Activated naive CD8-positive, alpha-beta T cell treated with anti-CD3 and anti-CD28 coated beads, Interleukin-2, amount 50 U/mL, for 24 hours (primary cell): ENCODE measurements at regions not wholly inside any gene's neighbourhood (a gene's known extent, or its start where the extent isn't known, plus 50 kb on each side); places are given as distances from the start of the nearest gene placed in this dataset.

Source experiments
- ATAC-seq: fragments of 150-1000 bp; cut with Tn5 transposase; one replicate; pipeline ENCODE4 v1.10.0; 2021
- DNase-seq: peaks from one replicate; pipeline ENCODE4 v3.0.0; 2021
- H3K27ac Mint-ChIP-seq: one replicate; pipeline ENCODE4 v1.8.0; 2021; ENCODE audit warnings: mild to moderate bottlenecking, mixed read lengths
- H3K27me3 Mint-ChIP-seq: one replicate; pipeline ENCODE4 v1.8.0; 2021; ENCODE audit warnings: mixed read lengths
- H3K36me3 Mint-ChIP-seq: one replicate; pipeline ENCODE4 v1.8.0; 2021; ENCODE audit warnings: low read depth, mixed read lengths
- H3K4me1 Mint-ChIP-seq: one replicate; pipeline ENCODE4 v1.8.0; 2021; ENCODE audit warnings: mixed read lengths
- H3K4me3 Mint-ChIP-seq: one replicate; pipeline ENCODE4 v1.8.0; 2021; ENCODE audit warnings: mild to moderate bottlenecking, moderate library complexity, mixed read lengths
- H3K9me3 Mint-ChIP-seq: one replicate; pipeline ENCODE4 v1.8.0; 2021; ENCODE audit warnings: mixed read lengths

DNA sequence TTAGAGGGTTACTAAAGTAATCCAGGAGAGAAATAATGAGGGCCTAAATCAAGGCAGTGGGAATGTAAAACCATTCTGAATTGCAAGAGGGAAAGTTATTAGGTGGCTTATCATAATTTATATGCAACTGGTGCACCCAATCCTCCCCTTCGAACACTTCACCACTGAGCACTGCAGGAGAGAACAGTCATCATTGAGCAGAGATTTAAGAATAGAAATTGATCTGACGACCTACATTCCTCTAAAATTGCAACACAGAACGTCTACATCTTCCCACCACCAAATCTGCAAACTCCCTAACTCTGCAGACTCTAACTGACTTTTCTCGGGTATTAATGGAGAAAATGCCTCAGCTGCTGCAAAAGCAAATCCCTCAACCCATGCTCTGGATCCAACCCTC lies 138.5 kb upstream of the CDH20 start:
- ATAC-seq = no peak
- H3K4me1 Mint-ChIP-seq = no peaks in the 10 kb centered on the region
- H3K36me3 Mint-ChIP-seq = no peaks in the 10 kb centered on the region
- H3K4me3 Mint-ChIP-seq = no peak overlapping the region
- no peak for DNase-seq
- H3K9me3 Mint-ChIP-seq = peaks cover 11% of the 10 kb centered on the region
- H3K27me3 Mint-ChIP-seq = no peaks in the 10 kb centered on the region
- no peak overlapping the region for H3K27ac Mint-ChIP-seq

DNA sequence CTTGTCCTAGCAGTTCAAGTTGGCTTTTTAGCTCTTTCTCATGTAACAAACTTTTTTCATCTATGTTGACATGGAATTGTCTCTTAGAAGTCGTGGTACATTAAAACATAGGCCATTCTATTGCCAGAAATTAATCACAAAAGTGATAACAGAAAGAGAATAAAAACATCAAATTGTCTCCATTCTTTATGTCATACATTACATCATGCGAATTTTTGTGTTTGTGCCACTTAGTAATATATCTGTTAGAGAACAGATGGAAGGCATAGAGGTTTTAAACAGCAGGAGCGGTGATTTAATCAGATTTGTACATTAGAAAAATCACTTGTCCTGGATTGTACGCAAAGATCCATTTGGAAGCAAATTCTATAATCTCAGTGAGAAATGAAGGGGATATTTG lies 136.5 kb upstream of the CDH20 start:
- Mint-ChIP-seq H3K27me3 (no peaks in the 10 kb centered on the region), H3K36me3 (no peaks in the 10 kb centered on the region), H3K4me3 (no peak overlapping the region), H3K27ac (no peak overlapping the region), H3K9me3 (peaks cover 11% of the 10 kb centered on the region), H3K4me1 (no peaks in the 10 kb centered on the region)
- DNase-seq (no peak), ATAC-seq (no peak)

DNA sequence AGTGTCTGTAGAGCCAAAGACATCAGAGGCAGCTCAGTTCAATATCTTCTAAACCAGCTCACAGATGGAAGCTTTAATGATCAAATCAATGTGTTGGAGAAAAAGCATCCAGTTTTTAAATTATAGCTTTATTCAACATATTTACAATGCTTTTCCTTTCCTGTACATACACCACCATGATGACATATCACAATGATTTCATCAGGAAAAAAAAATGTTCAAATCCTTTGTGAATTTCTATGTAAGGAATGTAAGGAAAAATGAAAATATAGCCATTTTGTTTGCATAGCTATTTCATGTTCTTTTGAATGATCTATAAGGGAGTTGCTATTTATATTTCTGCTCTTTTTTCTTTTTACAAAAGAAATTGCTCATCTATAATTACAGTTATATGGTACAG lies 134.7 kb upstream of the CDH20 start:
- H3K27ac Mint-ChIP-seq = no peak overlapping the region
- no peaks in the 10 kb centered on the region for H3K27me3 Mint-ChIP-seq
- no peaks in the 10 kb centered on the region for H3K4me1 Mint-ChIP-seq
- no peak for DNase-seq
- no peak for ATAC-seq
- peaks cover 11% of the 10 kb centered on the region for H3K9me3 Mint-ChIP-seq
- no peaks in the 10 kb centered on the region for H3K36me3 Mint-ChIP-seq
- H3K4me3 Mint-ChIP-seq = no peak overlapping the region

DNA sequence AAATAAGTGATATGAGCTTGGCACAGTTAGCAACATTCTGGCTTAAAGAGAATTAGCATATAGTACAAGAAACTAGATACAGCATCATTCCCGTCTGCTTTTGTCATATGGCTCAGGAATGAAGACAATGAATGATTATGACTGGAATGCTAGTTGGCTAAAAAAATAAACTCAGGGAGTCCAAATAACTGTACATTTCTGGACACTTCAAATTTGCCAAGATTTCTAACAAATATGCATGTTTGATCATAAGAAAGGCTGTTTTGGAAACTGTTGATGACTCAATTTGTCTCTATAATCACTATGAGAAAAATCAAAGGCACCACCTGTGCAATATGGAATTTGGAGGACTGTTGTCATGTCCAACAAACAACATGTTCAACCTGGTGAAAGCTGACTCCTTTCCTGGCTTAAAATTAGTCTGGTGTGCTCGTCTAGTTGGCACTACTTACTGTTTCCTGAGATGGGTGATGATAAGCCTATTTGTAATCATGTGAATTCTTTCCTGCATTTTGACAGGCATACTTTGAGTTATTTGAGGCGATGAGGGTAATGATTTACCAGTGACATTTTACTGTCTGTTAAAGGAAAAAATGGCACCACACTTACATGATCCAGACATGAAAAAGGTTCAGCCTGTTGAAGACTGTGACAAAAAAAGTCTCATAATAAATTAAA lies 133.9 kb upstream of the CDH20 start:
- H3K9me3 Mint-ChIP-seq = peaks cover 11% of the 10 kb centered on the region
- H3K36me3 Mint-ChIP-seq = no peaks in the 10 kb centered on the region
- DNase-seq (no peak), ATAC-seq (no peak)
- no peak overlapping the region for H3K4me3 Mint-ChIP-seq
- no peak overlapping the region for H3K27ac Mint-ChIP-seq
- H3K4me1 Mint-ChIP-seq = no peaks in the 10 kb centered on the region
- H3K27me3 Mint-ChIP-seq = no peaks in the 10 kb centered on the region

DNA sequence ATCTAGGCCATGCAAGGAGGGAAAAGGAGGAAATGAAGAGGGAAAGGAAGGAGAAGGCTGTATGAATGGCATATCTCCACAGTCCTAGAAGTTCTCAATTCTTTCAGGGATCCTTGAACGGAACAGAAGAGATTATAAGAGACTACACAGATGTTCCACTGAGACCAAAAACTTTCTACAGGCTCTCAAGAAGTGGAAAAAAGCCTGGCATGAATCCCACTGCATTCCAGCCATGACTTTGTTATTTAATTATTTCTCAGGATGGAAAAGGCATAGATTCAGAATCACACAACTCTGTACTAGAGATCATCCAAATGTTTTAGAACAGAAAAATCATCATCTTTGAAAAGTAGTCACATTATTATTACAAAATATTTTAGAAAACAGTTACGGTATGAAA lies 131.7 kb upstream of the CDH20 start:
- ATAC-seq = no peak
- no peak overlapping the region for H3K4me3 Mint-ChIP-seq

DNA sequence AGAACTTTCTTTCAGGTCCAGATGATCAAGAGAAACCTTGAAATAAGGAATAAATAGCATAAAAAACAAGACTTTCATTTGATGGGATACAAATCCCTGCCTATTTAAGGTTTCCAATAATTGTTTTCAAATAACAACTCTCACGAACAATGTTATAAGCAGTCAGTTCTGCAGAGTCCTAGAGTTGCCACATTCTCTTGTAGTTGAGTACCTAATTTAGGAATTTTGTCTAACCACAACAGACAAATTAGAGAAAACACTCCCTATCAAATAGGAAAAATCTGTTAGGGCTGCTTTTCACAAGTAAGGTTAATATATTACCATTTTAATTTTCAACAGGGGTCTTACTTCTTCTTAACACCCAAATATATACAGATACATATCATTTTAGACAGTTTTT lies 130.1 kb upstream of the CDH20 start:
- no peak overlapping the region for H3K4me3 Mint-ChIP-seq

More for the DNA sequence above, 131.7 kb upstream of the CDH20 start:
- Mint-ChIP-seq H3K27ac (no peak overlapping the region), H3K9me3 (peaks cover 5% of the 10 kb centered on the region), H3K36me3 (no peaks in the 10 kb centered on the region), H3K4me1 (no peaks in the 10 kb centered on the region), H3K27me3 (no peaks in the 10 kb centered on the region)
- DNase-seq = no peak

DNA sequence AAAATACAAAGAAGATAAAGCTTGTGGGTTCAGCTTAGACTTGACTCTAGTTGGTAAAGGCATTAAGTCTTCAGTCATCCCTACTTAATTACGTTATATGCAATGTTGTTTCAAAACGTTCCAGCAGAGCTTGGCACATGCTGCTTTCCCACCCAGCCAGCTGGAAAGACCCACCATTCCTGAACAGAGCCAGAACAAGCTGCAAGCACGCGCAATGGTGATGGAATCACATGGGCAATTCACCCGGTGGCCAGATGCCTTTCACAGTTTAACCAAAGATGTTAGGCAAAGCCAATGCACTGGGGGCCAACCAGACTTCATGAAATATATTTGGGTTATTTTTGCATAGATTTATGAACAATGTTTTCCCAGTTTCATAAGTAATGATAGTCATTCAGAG lies 123.4 kb upstream of the CDH20 start:
- Mint-ChIP-seq H3K27ac (no peak overlapping the region), H3K36me3 (no peaks in the 10 kb centered on the region), H3K27me3 (no peaks in the 10 kb centered on the region), H3K4me1 (no peaks in the 10 kb centered on the region), H3K9me3 (no peaks in the 10 kb centered on the region), H3K4me3 (no peak overlapping the region)
- ATAC-seq = no peak
- no peak for DNase-seq

More for the DNA sequence above, 130.1 kb upstream of the CDH20 start:
- Mint-ChIP-seq H3K27ac (no peak overlapping the region), H3K9me3 (no peaks in the 10 kb centered on the region), H3K27me3 (no peaks in the 10 kb centered on the region), H3K4me1 (no peaks in the 10 kb centered on the region), H3K36me3 (no peaks in the 10 kb centered on the region)
- DNase-seq (no peak), ATAC-seq (no peak)

DNA sequence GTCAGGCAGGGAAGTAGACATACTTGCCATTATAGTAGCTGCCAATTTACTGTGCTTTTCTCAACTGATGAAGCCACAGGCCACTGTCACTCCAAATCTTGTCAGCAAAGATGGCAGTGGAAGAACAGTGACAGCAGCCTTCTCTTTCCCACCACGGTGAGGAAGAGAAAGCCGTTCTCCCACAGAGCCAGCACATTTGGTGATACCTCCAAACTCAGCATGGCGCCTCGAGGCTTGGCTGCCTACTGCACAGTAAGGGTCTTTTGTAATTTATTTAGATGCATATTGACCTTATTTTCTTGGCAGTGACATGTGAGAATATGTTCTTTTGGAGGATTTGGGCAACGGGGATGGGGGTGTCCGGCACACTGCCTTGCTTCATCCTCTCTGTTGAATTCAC lies 117.2 kb upstream of the CDH20 start:
- peaks cover 13% of the 10 kb centered on the region for H3K9me3 Mint-ChIP-seq
- no peaks in the 10 kb centered on the region for H3K27me3 Mint-ChIP-seq
- H3K27ac Mint-ChIP-seq = no peak overlapping the region
- H3K4me1 Mint-ChIP-seq = no peaks in the 10 kb centered on the region
- no peaks in the 10 kb centered on the region for H3K36me3 Mint-ChIP-seq
- H3K4me3 Mint-ChIP-seq = no peak overlapping the region
- no peak for ATAC-seq
- DNase-seq = no peak

DNA sequence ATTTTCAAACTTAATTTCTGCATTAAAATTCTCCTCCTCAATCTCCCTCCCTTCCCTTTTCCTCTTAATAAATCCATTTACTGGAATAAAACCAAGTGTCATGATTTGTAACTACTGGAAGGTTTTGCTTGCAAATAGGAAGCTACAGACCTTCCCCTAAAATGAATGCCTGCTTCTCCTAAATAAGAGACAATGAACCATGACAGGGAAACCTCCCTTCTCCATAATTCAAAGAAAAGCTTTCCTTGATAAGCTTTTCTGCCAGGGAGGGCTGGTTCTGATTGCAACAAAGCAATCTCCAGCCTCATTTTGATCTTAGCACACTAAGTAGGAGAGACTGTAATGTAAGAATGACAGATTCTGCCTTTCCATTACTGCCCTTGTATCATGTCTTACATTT lies 111.0 kb upstream of the CDH20 start:
- Mint-ChIP-seq H3K27ac (no peak overlapping the region), H3K4me3 (no peak overlapping the region), H3K4me1 (no peaks in the 10 kb centered on the region), H3K27me3 (no peaks in the 10 kb centered on the region), H3K9me3 (peaks cover 9% of the 10 kb centered on the region), H3K36me3 (no peaks in the 10 kb centered on the region)
- DNase-seq = no peak
- ATAC-seq = no peak

DNA sequence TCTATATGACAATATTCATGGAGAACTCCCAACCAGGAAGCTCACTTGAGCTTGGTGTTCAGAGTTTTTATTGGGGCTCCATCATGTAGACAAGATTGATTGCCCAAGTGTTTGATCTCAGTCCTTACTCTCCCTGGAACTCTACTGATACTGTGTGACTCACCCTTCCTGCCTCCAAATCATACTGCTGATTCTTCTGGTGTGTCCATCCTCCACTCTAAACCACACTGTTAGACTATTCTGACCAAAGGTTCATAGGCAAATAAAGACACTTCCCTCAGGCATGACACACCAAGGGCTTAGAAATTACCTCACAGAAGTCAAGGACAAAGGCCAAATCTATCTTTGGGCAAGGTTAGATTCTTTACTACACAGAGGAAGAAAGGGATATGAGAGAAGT lies 107.9 kb upstream of the CDH20 start:
- H3K4me3 Mint-ChIP-seq = no peak overlapping the region
- peaks cover 2% of the 10 kb centered on the region for H3K9me3 Mint-ChIP-seq
- no peaks in the 10 kb centered on the region for H3K36me3 Mint-ChIP-seq
- DNase-seq (no peak), ATAC-seq (no peak)
- H3K27ac Mint-ChIP-seq = no peak overlapping the region
- no peaks in the 10 kb centered on the region for H3K4me1 Mint-ChIP-seq
- no peaks in the 10 kb centered on the region for H3K27me3 Mint-ChIP-seq

DNA sequence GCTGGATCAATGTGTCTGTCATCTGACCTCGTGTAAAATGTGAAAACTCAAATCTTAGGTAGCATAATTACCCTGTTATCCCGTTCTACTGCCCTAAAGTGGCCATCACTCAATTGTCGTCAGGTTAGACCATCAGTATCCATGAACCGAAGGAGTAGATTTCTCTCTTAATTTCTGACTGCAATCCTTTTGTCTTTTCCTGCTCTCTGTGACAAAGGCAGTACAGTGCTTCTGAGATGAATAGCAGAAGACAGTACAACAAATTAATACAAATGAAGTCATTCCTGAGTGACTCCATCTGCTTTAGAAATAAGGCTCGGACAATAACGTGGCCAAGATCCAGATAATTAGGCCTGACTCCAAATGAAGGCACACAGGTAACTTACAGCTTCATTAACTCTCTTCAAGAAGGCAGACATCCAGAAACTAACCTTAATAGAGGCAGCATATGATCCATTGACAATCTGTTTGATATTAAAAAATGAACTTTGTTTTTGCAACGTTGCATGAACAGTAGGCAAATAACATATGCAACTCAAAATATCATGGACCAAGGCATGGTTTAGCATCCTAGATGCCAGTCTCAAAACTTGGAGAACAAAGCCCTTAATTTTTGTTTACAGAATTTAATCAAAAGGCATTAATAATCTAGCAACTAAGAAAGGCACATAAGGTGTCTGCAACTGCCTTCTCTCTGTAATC lies 96.7 kb upstream of the CDH20 start:
- no peak for ATAC-seq
- Mint-ChIP-seq H3K36me3 (no peaks in the 10 kb centered on the region), H3K4me1 (no peaks in the 10 kb centered on the region), H3K27me3 (peaks cover 2% of the 10 kb centered on the region), H3K27ac (no peak overlapping the region), H3K4me3 (no peak overlapping the region), H3K9me3 (no peaks in the 10 kb centered on the region)
- no peak for DNase-seq

DNA sequence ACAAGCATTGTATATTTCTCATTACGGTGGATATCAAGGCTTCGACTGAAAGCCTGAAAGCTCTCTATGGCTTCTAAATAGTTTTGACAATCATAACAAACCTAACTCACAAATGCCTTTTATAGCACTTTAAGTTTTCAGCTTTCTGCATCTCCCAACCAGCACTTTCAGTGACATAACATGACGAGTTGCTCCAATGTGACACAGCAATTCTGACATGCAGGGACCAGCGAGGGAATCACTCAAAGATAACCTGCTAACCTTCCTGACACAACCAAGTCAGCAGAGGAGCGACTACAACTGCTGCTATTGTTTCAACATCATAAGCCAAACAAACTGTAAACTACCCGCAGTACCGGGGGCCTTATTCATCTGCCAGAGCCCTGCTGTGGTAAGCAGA lies 95.7 kb upstream of the CDH20 start:
- no peaks in the 10 kb centered on the region for H3K4me1 Mint-ChIP-seq
- H3K36me3 Mint-ChIP-seq = no peaks in the 10 kb centered on the region
- H3K4me3 Mint-ChIP-seq = no peak overlapping the region
- no peaks in the 10 kb centered on the region for H3K9me3 Mint-ChIP-seq
- ATAC-seq (no peak), DNase-seq (no peak)
- peaks cover 2% of the 10 kb centered on the region for H3K27me3 Mint-ChIP-seq
- H3K27ac Mint-ChIP-seq = no peak overlapping the region

DNA sequence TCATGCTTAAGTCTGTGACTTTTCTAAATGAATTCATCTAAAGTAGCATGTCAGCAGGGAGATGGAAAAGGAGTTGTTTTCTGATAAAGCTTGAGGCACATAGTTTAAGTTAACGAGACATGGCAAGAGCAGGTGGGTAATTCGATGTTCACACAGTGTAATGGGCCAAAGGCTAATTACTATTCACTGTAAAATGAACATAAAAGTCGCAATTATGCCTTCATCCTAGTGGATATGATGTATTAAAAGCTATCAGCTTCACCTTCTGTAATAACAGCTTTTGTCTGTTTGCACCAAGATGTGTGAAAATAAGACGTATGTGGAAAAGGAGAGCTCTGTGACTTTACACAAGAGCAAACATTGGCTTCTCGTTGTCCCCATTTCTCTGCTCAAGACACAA lies 94.2 kb upstream of the CDH20 start:
- Mint-ChIP-seq H3K4me3 (no peak overlapping the region), H3K9me3 (no peaks in the 10 kb centered on the region), H3K27ac (no peak overlapping the region), H3K4me1 (no peaks in the 10 kb centered on the region), H3K36me3 (no peaks in the 10 kb centered on the region), H3K27me3 (peaks cover 2% of the 10 kb centered on the region)
- ATAC-seq = no peak
- no peak for DNase-seq

DNA sequence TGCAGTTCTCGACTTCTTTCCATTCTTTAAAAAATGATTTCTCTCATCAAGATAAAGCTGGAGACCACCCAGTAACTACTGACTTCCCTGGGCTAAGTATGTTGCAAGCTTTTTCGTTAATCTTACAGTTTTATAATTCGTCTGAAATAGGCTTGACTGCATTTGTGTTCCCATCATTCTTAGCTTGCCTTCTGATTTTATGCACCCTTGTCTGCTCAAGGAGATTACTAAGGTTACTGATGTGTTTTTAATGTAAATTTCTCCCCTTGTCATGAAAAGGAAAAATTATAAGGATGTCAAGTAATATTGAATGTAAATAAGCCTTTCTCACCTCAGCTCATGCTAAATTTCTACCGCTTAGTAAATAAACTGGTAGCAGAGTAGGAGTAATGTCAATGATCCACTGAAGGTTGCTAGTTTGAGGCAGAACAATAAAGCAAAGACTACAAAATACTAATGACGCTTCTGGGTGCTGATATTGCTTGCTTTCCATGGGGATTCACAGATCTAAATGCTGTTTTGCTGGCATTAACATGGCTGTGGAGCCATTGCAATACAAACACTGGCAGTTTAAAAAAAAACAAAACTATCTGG lies 91.9 kb upstream of the CDH20 start:
- no peaks in the 10 kb centered on the region for H3K4me1 Mint-ChIP-seq
- no peak for ATAC-seq

DNA sequence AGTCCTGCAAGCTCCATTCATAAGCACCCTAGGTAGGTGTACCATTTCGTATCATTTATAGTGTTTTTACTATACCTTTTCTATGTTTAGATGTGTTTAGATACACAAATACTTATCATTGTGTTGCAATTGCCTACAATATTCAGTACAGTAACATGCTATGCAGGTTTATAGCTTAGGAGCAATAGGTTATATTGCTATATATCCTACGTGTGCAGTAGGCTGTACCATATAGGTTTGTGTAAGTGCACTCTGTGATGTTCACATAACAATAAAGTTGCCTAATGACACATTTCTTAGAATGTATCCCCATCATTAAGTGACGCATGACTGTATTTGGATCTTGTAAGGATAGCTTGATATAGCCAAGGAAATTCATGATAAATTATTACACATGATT lies 88.6 kb upstream of the CDH20 start:
- peaks cover 4% of the 10 kb centered on the region for H3K9me3 Mint-ChIP-seq
- no peak overlapping the region for H3K27ac Mint-ChIP-seq
- H3K4me1 Mint-ChIP-seq = no peaks in the 10 kb centered on the region
- no peak for ATAC-seq
- DNase-seq = no peak
- H3K36me3 Mint-ChIP-seq = no peaks in the 10 kb centered on the region
- no peaks in the 10 kb centered on the region for H3K27me3 Mint-ChIP-seq
- H3K4me3 Mint-ChIP-seq = no peak overlapping the region

More for the DNA sequence above, 91.9 kb upstream of the CDH20 start:
- Mint-ChIP-seq H3K27ac (no peak overlapping the region), H3K9me3 (peaks cover 2% of the 10 kb centered on the region), H3K36me3 (no peaks in the 10 kb centered on the region), H3K4me3 (no peak overlapping the region), H3K27me3 (peaks cover under 1% of the 10 kb centered on the region)
- no peak for DNase-seq
